HEK293 (cell line): ENCODE measurements at regions not wholly inside any gene's neighbourhood (a gene's known extent, or its start where the extent isn't known, plus 50 kb on each side); places are given as distances from the start of the nearest gene placed in this dataset.

ENCODE experiments used
- CTCF ChIA-PET: fragments of 350-600 bp; formaldehyde crosslinking; extraction: SDS; loops from one replicate; lab custom pipeline; 2021; ENCODE audit warnings: antibody characterized with exemption; lab: Yijun Ruan, JAX
- POLR2A ChIA-PET: fragments of 300-600 bp; formaldehyde crosslinking; extraction: SDS; loops from one replicate; lab custom pipeline; 2020; ENCODE audit warnings: antibody characterized with exemption, inconsistent platforms; lab: Yijun Ruan, JAX
- H3K27ac ChIP-seq: fragments of 200-500 bp; sonication (Bioruptor generic); 2 replicates; pipeline ENCODE4 v1.5.1; 2014; ENCODE audit warnings: low read depth, low read length, control low read depth, inconsistent platforms; ENCODE audit errors: extremely low read depth
- H3K36me3 ChIP-seq, 2 experiments: fragments of 200-500 bp in 1 of 2; sonication (Bioruptor generic) in 1 of 2; 1 replicate in 1 of 2; 2 replicates in 1 of 2; pipeline ENCODE4 v1.5.1; 2014 to 2017; ENCODE audit warnings: inconsistent platforms in 2 of 2, low read length in 2 of 2; ENCODE audit not compliant: control insufficient read depth in 2 of 2, insufficient read depth in 1 of 2
- H3K4me1 ChIP-seq: fragments of 200-500 bp; sonication (Bioruptor generic); 2 replicates; pipeline ENCODE4 v1.5.1; 2014; ENCODE audit warnings: mild to moderate bottlenecking, low read length, inconsistent platforms; ENCODE audit not compliant: control insufficient read depth, insufficient read depth
- H3K4me3 ChIP-seq: 2 replicates; pipeline ENCODE4 v1.5.1; 2011; ENCODE audit warnings: low read depth, mild to moderate bottlenecking, control low read depth, low read length, moderate library complexity
- H3K9me3 ChIP-seq: fragments of 200-500 bp; sonication (Bioruptor generic); 2 replicates; pipeline ENCODE4 v1.5.1; 2014; ENCODE audit warnings: low read depth, low read length, inconsistent platforms; ENCODE audit not compliant: control insufficient read depth, insufficient read depth
- BCL6B ChIP-seq: fragments of 450-650 bp; formaldehyde crosslinking; IDR thresholded peaks from 2 replicates; pipeline ENCODE4 v1.5.1; 2017; ENCODE audit warnings: missing biosample characterization, missing genetic modification characterization
- GLIS1 ChIP-seq: fragments of 450-650 bp; formaldehyde crosslinking; IDR thresholded peaks from 2 replicates; pipeline ENCODE4 v1.5.1; 2016; ENCODE audit warnings: missing biosample characterization, missing genetic modification characterization
- SP7 ChIP-seq: fragments of 450-650 bp; formaldehyde crosslinking; IDR thresholded peaks from 2 replicates; pipeline ENCODE4 v1.5.1; 2016; ENCODE audit warnings: missing biosample characterization, missing genetic modification characterization
- TCF7L2 ChIP-seq: IDR thresholded peaks from 2 replicates; pipeline ENCODE4 v1.6.1; 2011; ENCODE audit warnings: low read depth, mild to moderate bottlenecking, inconsistent platforms, low read length, moderate library complexity, borderline replicate concordance
- ZBTB1 ChIP-seq: fragments of 450-650 bp; formaldehyde crosslinking; IDR thresholded peaks from 2 replicates; pipeline ENCODE4 v1.5.1; 2016; ENCODE audit warnings: missing biosample characterization, missing genetic modification characterization
- ZNF114 ChIP-seq: fragments of 450-650 bp; formaldehyde crosslinking; IDR thresholded peaks from 2 replicates; pipeline ENCODE4 v1.5.0; 2017; ENCODE audit warnings: missing biosample characterization, missing genetic modification characterization
- ZNF140 ChIP-seq: fragments of 450-650 bp; formaldehyde crosslinking; IDR thresholded peaks from 2 replicates; pipeline ENCODE4 v1.5.1; 2016; ENCODE audit warnings: missing biosample characterization, missing genetic modification characterization
- ZNF146 ChIP-seq: fragments of 450-650 bp; formaldehyde crosslinking; IDR thresholded peaks from 2 replicates; pipeline ENCODE4 v1.5.1; 2016; ENCODE audit warnings: missing biosample characterization, missing genetic modification characterization
- ZNF16 ChIP-seq: fragments of 450-650 bp; formaldehyde crosslinking; IDR thresholded peaks from 2 replicates; pipeline ENCODE4 v1.5.1; 2016; ENCODE audit warnings: low read depth, missing biosample characterization, missing genetic modification characterization
- ZNF18 ChIP-seq: fragments of 450-650 bp; formaldehyde crosslinking; IDR thresholded peaks from 2 replicates; pipeline ENCODE4 v1.5.1; 2016; ENCODE audit warnings: missing biosample characterization, missing genetic modification characterization
- ZNF362 ChIP-seq: fragments of 450-650 bp; formaldehyde crosslinking; IDR thresholded peaks from 2 replicates; pipeline ENCODE4 v1.5.1; 2016; ENCODE audit warnings: missing biosample characterization, missing genetic modification characterization
- ZNF416 ChIP-seq: fragments of 450-650 bp; formaldehyde crosslinking; IDR thresholded peaks from 2 replicates; pipeline ENCODE4 v1.5.1; 2016; ENCODE audit warnings: missing biosample characterization, missing genetic modification characterization
- ZNF473 ChIP-seq: fragments of 450-650 bp; formaldehyde crosslinking; IDR thresholded peaks from 2 replicates; pipeline ENCODE4 v1.5.1; 2017; ENCODE audit warnings: missing biosample characterization, missing genetic modification characterization
- ZNF501 ChIP-seq: fragments of 450-650 bp; formaldehyde crosslinking; IDR thresholded peaks from 2 replicates; pipeline ENCODE4 v1.5.1; 2016; ENCODE audit warnings: missing biosample characterization, missing genetic modification characterization
- ZNF548 ChIP-seq: fragments of 450-650 bp; formaldehyde crosslinking; IDR thresholded peaks from 2 replicates; pipeline ENCODE4 v1.5.1; 2016; ENCODE audit warnings: missing biosample characterization, missing genetic modification characterization
- ZNF610 ChIP-seq: fragments of 450-650 bp; formaldehyde crosslinking; IDR thresholded peaks from 2 replicates; pipeline ENCODE4 v1.5.1; 2016; ENCODE audit warnings: missing biosample characterization, missing genetic modification characterization, borderline replicate concordance
- ZNF621 ChIP-seq: fragments of 450-650 bp; formaldehyde crosslinking; IDR thresholded peaks from 2 replicates; pipeline ENCODE4 v1.5.1; 2017; ENCODE audit warnings: missing biosample characterization, missing genetic modification characterization
- ZNF670 ChIP-seq: fragments of 450-650 bp; formaldehyde crosslinking; IDR thresholded peaks from 2 replicates; pipeline ENCODE4 v1.5.1; 2016; ENCODE audit warnings: missing biosample characterization, missing genetic modification characterization, low read depth
- ZNF704 ChIP-seq: fragments of 450-650 bp; formaldehyde crosslinking; IDR thresholded peaks from 2 replicates; pipeline ENCODE4 v1.5.1; 2016; ENCODE audit warnings: missing biosample characterization, missing genetic modification characterization
- ZSCAN16 ChIP-seq: fragments of 450-650 bp; formaldehyde crosslinking; IDR thresholded peaks from 2 replicates; pipeline ENCODE4 v1.5.1; 2016; ENCODE audit warnings: missing biosample characterization, missing genetic modification characterization

- TF ChIP-seq ZNF18 (tag by site-specific recombination): no peak
- TF ChIP-seq ZNF610: no peak
- no peak for TF ChIP-seq SP7
- TF ChIP-seq ZNF140: no peak
- no peak for TF ChIP-seq ZNF114 (tag by site-specific recombination)
- no peak for TF ChIP-seq ZNF416 (tag by site-specific recombination)
- TF ChIP-seq ZNF146 (tag by site-specific recombination): no peak
Measured at GRCh38 chr3:28008235-28008634, 233.2 kb upstream of the CMC1 start (continued).

GRCh38 chr3:28012830-28013229 is 228.6 kb upstream of the CMC1 start:
- ChIA-PET CTCF (no interaction called here), POLR2A (no interaction called here)
- TF ChIP-seq ZSCAN16 (tag by site-specific recombination): no peak
- TF ChIP-seq ZNF501 (tag by site-specific recombination): no peak
- Histone ChIP-seq H3K36me3 (no peaks in the 10 kb centered on the region), H3K9me3 (no peaks in the 10 kb centered on the region), H3K4me3 (no peak overlapping the region), H3K4me1 (no peaks in the 10 kb centered on the region), H3K27ac (no peak overlapping the region)

- Histone ChIP-seq H3K4me3 (no peak overlapping the region), H3K9me3 (no peaks in the 10 kb centered on the region), H3K36me3 (no peaks in the 10 kb centered on the region), H3K4me1 (no peaks in the 10 kb centered on the region), H3K27ac (no peak overlapping the region)
- TF ChIP-seq ZNF670 (no peak), ZBTB1 (no peak), ZNF621 (tag by site-specific recombination) (no peak), TCF7L2 (no peak), GLIS1 (tag by site-specific recombination) (no peak), ZNF704 (tag by site-specific recombination) (no peak), ZNF16 (no peak), ZNF362 (tag by site-specific recombination) (no peak), BCL6B (tag by site-specific recombination) (no peak), ZNF548 (tag by site-specific recombination) (no peak), ZNF473 (tag by site-specific recombination) (no peak)
- ChIA-PET POLR2A (no interaction called here), CTCF (interaction anchor here (0.8 kb wide), 1 partner anchor 302 kb away, joined by 3 read pairs; no protein-coding TSS in a partner anchor)
Measured at GRCh38 chr3:28013864-28014473, 227.4 kb upstream of the CMC1 start.
